OCI-LY7 (cell line): ENCODE measurements at regions not wholly inside any gene's neighbourhood (a gene's known extent, or its start where the extent isn't known, plus 50 kb on each side); places are given as distances from the start of the nearest gene placed in this dataset.
"Not testable (repeated sequence)": the region's sequence is repeated elsewhere in the genome, so short reads cannot be mapped to it uniquely, and the experiment has no call there.

ENCODE experiments used
- BruUV-seq: library from RNA; stranded (reverse); fragments of 400-500 nt; replicated peaks from 2 replicates; lab custom pipeline; 2021; lab: Mats Ljungman, UMichigan
- CTCF ChIA-PET: fragments of 300-600 bp; sonication (Branson Sonifier 250); formaldehyde crosslinking; loops from one replicate; lab custom pipeline; 2022; ENCODE audit warnings: antibody characterized with exemption; ENCODE audit not compliant: unreplicated experiment; lab: Charles Lee
- POLR2A ChIA-PET: fragments of 300-600 bp; sonication (Branson Sonifier 250); formaldehyde crosslinking; loops from one replicate; lab custom pipeline; 2022; ENCODE audit warnings: antibody characterized with exemption; lab: Charles Lee
- DNase-seq: peaks from one replicate; pipeline ENCODE4 v3.0.0-alpha.2; 2015; ENCODE audit warnings: low spot score
- H2AFZ ChIP-seq: fragments of 200-600 bp; sonication (generic), shearing (Covaris generic); 2 replicates; pipeline ENCODE4 v1.6.1; 2014; ENCODE audit warnings: mild to moderate bottlenecking, antibody characterized with exemption, low read length, moderate library complexity
- H3K27ac ChIP-seq: fragments of 200-600 bp; sonication (generic); 2 replicates; pipeline ENCODE4 v1.5.1; 2014; ENCODE audit warnings: mixed run types, low read depth, mild to moderate bottlenecking, moderate library complexity, low read length, inconsistent platforms; ENCODE audit not compliant: poor library complexity, severe bottlenecking
- H3K36me3 ChIP-seq: fragments of 200-600 bp; sonication (generic); 2 replicates; pipeline ENCODE4 v1.6.1; 2014; ENCODE audit warnings: mild to moderate bottlenecking, antibody characterized with exemption, low read length, moderate library complexity, mixed read lengths; ENCODE audit not compliant: insufficient read depth
- H3K4me1 ChIP-seq: fragments of 200-600 bp; sonication (generic); 2 replicates; pipeline ENCODE4 v1.5.1; 2014; ENCODE audit warnings: mild to moderate bottlenecking, low read length; ENCODE audit not compliant: insufficient read depth, poor library complexity, severe bottlenecking
- H3K4me2 ChIP-seq: fragments of 200-600 bp; sonication (generic); 2 replicates; pipeline ENCODE4 v1.6.1; 2014; ENCODE audit warnings: mild to moderate bottlenecking, low read length
- H3K4me3 ChIP-seq: fragments of 200-600 bp; sonication (generic); 2 replicates; pipeline ENCODE4 v1.5.1; 2014; ENCODE audit warnings: mild to moderate bottlenecking, low read depth, low read length; ENCODE audit not compliant: poor library complexity, severe bottlenecking
- H3K79me2 ChIP-seq: fragments of 200-600 bp; sonication (generic); 2 replicates; pipeline ENCODE4 v1.6.1; 2016; ENCODE audit warnings: low read depth, mild to moderate bottlenecking, low read length, moderate library complexity, mixed read lengths; ENCODE audit not compliant: insufficient read depth
- H3K9me2 ChIP-seq: fragments of 200-600 bp; sonication (generic); 2 replicates; pipeline ENCODE4 v1.6.1; 2016; ENCODE audit warnings: mild to moderate bottlenecking, low read length, mixed read lengths; ENCODE audit not compliant: insufficient read depth
- H3K9me3 ChIP-seq: fragments of 200-600 bp; sonication (generic); 2 replicates; pipeline ENCODE4 v1.6.1; 2014; ENCODE audit warnings: mild to moderate bottlenecking, mixed run types, low read length, mixed read lengths
- H4K20me1 ChIP-seq: fragments of 200-600 bp; sonication (generic); 2 replicates; pipeline ENCODE4 v1.6.1; 2014; ENCODE audit warnings: mild to moderate bottlenecking, antibody characterized with exemption, low read length, moderate library complexity, mixed read lengths; ENCODE audit not compliant: insufficient read depth
- CTCF ChIP-seq: fragments of 200-600 bp; sonication (generic); conservative IDR thresholded peaks from 2 replicates; pipeline ENCODE4 v1.5.1; 2014; ENCODE audit warnings: mild to moderate bottlenecking, antibody characterized with exemption, low read length, moderate library complexity, mixed read lengths
- EZH2phosphoT487 ChIP-seq: fragments of 200-600 bp; sonication (generic); IDR thresholded peaks from 2 replicates; pipeline ENCODE4 v1.6.1; 2018; ENCODE audit warnings: low read depth, borderline replicate concordance, mild to moderate bottlenecking, mixed run types, antibody characterized with exemption, low read length, moderate library complexity, mixed read lengths
- intact Hi-C: fragments of 100-400 bp; cut with micrococcal nuclease; formaldehyde crosslinking; loops from one replicate; pipeline ENCODE4 v1.10.0; 2022; ENCODE audit not compliant: unreplicated experiment

- Histone ChIP-seq H3K36me3 (no peaks in the 10 kb centered on the region), H3K27ac (no peak overlapping the region), H2AFZ (no peak overlapping the region), H4K20me1 (no peaks in the 10 kb centered on the region), H3K9me2 (no peaks in the 10 kb centered on the region), H3K79me2 (no peaks in the 10 kb centered on the region), H3K9me3 (peaks cover 7% of the 10 kb centered on the region; the same call in 1 of the 2 replicates), H3K4me1 (no peaks in the 10 kb centered on the region), H3K4me3 (no peak overlapping the region), H3K4me2 (no peak overlapping the region)
- ChIA-PET CTCF (no interaction called here), POLR2A (interaction anchor here (0.5 to 0.6 kb wide), 3 partner anchors 27 to 1809 kb away, joined by 3 to 4 read pairs (median 3); no protein-coding TSS in a partner anchor)
- BruUV-seq: no TSS peak
- TF ChIP-seq EZH2phosphoT487 (no peak), CTCF (no peak)
- DNase-seq: no peak
- intact Hi-C loops: no loop called here
Measured at GRCh38 chr3:191649626-191650025, 188.7 kb downstream of the PYDC2 start.

GRCh38 chr3:191658781-191659419 lies 197.9 kb downstream of the PYDC2 start:
- intact Hi-C loops, POLR2A ChIA-PET, H3K4me1 ChIP-seq, H3K36me3 ChIP-seq, H4K20me1 ChIP-seq, H3K4me2 ChIP-seq, H3K4me3 ChIP-seq, BruUV-seq, H3K79me2 ChIP-seq, H3K9me3 ChIP-seq, H2AFZ ChIP-seq, H3K9me2 ChIP-seq, CTCF ChIA-PET, H3K27ac ChIP-seq, DNase-seq: not testable (repeated sequence)

- DNase-seq, POLR2A ChIA-PET, BruUV-seq, H4K20me1 ChIP-seq, CTCF ChIA-PET, H3K4me1 ChIP-seq, H2AFZ ChIP-seq, H3K4me3 ChIP-seq, H3K9me2 ChIP-seq, H3K4me2 ChIP-seq, H3K36me3 ChIP-seq, H3K27ac ChIP-seq, H3K9me3 ChIP-seq, H3K79me2 ChIP-seq, intact Hi-C loops: not testable (repeated sequence)
Measured at GRCh38 chr3:191662150-191662549, 201.2 kb downstream of the PYDC2 start.
